Heart right ventricle (tissue), 16 donors: ENCODE measurements at regions not wholly inside any gene's neighbourhood (a gene's known extent, or its start where the extent isn't known, plus 50 kb on each side); places are given as distances from the start of the nearest gene placed in this dataset.

Source experiments
- ATAC-seq, 8 donors: fragments of 200-7000 bp; cut with Tn5 transposase; one replicate each; pipeline ENCODE4 v1.9.1; 2020; ENCODE audit warnings: mild to moderate bottlenecking in 8 of 8, moderate library complexity in 8 of 8, moderate number of reproducible peaks in 1 of 8
- DNase-seq, 2 donors: peaks; one replicate each; pipeline ENCODE4 v3.0.0-alpha.2; 2020
- H3K27ac ChIP-seq, 10 donors: fragments of 200-600 bp; sonication (generic) in 2 of 10; one replicate each; pipeline versions ENCODE4 v1.5.0 to v1.8.0; 2020 to 2022; ENCODE audit warnings: mild to moderate bottlenecking in 3 of 10
- H3K27me3 ChIP-seq, 7 donors: fragments of 200-600 bp; one replicate each; pipeline ENCODE4 v1.8.0; 2021 to 2022; ENCODE audit warnings: mild to moderate bottlenecking in 2 of 7
- H3K36me3 ChIP-seq, 9 donors: fragments of 200-600 bp; sonication (generic) in 1 of 9; one replicate each; pipeline versions ENCODE4 v1.5.0 to v1.8.0; 2020 to 2022; ENCODE audit warnings: mild to moderate bottlenecking in 2 of 9
- H3K4me1 ChIP-seq, 9 donors: fragments of 200-600 bp; sonication (generic) in 1 of 9; one replicate each; pipeline versions ENCODE4 v1.5.0 to v1.8.0; 2020 to 2022; ENCODE audit warnings: mild to moderate bottlenecking in 4 of 9
- H3K4me3 ChIP-seq, 10 donors: fragments of 200-600 bp; sonication (generic) in 2 of 10; one replicate each; pipeline versions ENCODE4 v1.5.0 to v1.8.0; 2020 to 2022; ENCODE audit warnings: mild to moderate bottlenecking in 7 of 10, moderate library complexity in 2 of 10
- H3K9me3 ChIP-seq, 11 donors: fragments of 200-600 bp in 10 of 11; sonication (generic) in 2 of 11; one replicate each; pipeline versions ENCODE4 v1.5.0 to v1.8.0; 2013 to 2022; ENCODE audit warnings: mild to moderate bottlenecking in 2 of 11, control low read depth in 1 of 11, moderate library complexity in 1 of 11
- WGBS, 2 donors: extraction: QIAGEN DNeasy Blood & Tissue Kit; methylation state at CpG; one replicate each; pipeline ENCODE4 v1.1.7; 2013; ENCODE audit warnings: inconsistent platforms in 1 of 2; 5-methylcytosine and 5-hydroxymethylcytosine counted together
- intact Hi-C, 10 donors: fragments of 100-400 bp; cut with DNase I; formaldehyde crosslinking; loops; one replicate each; pipeline versions ENCODE4 v1.11.1 to v1.14.2; 2022
- TF ChIP-seq, protein P1 (sequence below), 9 donors: fragments of 200-600 bp; sonication (generic) in 2 of 9; IDR thresholded peaks; one replicate each; pipeline versions ENCODE4 v1.5.0 to v1.8.0; 2021 to 2022; ENCODE audit warnings: antibody characterized with exemption in 9 of 9, mild to moderate bottlenecking in 5 of 9, moderate library complexity in 1 of 9
- donor health status: Arrhythmogenic right ventricular cardiomyopathy.
- donor health status: ischemic (EF 13 %, LVEDD 7.1; RV severe dilation, severe dysfunction).
- donor health status: healthy with polysubstance abuse.
- donor health status: DM: no; HTN: yes; CAD: no.
- donor health status: DM: no; HTN: no; CAD: no.
- donor health status: ischemic (EF 25% LVEDD 6.9; RV normal size, moderate dysfunction).
- donor health status: ischemic (EF 25% LVEDD 5.7; RV mildly dilated, moderate dysfunction).
- donor health status: healthy.
- donor health status: DM: yes; HTN: yes; CAD: no.
- donor health status: Ischemic cardiomyopathy.
- donor health status: ischemic (EF 35%, LVEDD 5.7; RV mildly dilated, moderate dysfunction).
- donor health status: nonischemic (EF 11% LVEDD 7.7; RV severe dilation, severe dysfunction).
- donor health status: DM: yes; HTN: yes; CAD: no.
- donor health status: PGD.
- donor health status: ischemic (EF 29% LVEDD 5.4; RV normal size, mild dysfunction).
- donor health status: nonischemic (EF 23%, LVEDD 6.1; RV moderate dilation, normal function).

DNA sequence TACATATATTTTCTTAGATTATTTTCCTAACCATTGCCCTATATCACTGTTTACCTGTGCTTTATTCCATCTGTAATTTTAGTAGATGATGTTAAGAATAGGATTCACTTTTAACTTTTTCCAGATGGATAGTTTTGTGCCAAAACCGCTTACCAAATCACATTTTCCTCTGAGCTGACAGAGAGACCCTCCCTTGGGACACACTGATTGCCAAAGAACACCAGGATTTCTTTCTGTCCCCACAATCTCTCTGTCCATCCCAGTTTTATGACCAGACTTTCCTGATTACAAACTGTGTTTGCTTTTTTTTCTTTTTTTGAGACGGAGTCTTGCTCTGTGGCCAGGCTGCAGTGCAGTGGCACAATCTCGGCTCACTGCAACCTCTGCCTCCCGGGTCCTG, 81.3 kb upstream of the SPATA31C2 start:
- ATAC-seq (no peak), DNase-seq (no peak)
- Histone ChIP-seq H3K4me3 (no peak overlapping the region), H3K36me3 (no peaks in the 10 kb centered on the region), H3K4me1 (peaks cover 0 to 13% (median 7%) of the 10 kb centered on the region in 9 donors), H3K9me3 (no peaks in the 10 kb centered on the region), H3K27ac (no peak overlapping the region), H3K27me3 (peaks cover 0 to 10% (median 0%) of the 10 kb centered on the region in 7 donors)
- TF ChIP-seq, protein P1, sequence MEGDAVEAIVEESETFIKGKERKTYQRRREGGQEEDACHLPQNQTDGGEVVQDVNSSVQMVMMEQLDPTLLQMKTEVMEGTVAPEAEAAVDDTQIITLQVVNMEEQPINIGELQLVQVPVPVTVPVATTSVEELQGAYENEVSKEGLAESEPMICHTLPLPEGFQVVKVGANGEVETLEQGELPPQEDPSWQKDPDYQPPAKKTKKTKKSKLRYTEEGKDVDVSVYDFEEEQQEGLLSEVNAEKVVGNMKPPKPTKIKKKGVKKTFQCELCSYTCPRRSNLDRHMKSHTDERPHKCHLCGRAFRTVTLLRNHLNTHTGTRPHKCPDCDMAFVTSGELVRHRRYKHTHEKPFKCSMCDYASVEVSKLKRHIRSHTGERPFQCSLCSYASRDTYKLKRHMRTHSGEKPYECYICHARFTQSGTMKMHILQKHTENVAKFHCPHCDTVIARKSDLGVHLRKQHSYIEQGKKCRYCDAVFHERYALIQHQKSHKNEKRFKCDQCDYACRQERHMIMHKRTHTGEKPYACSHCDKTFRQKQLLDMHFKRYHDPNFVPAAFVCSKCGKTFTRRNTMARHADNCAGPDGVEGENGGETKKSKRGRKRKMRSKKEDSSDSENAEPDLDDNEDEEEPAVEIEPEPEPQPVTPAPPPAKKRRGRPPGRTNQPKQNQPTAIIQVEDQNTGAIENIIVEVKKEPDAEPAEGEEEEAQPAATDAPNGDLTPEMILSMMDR (IDR thresholded peaks at IDR 0.05): no peak
- 53 to 60% methylated on average over 4 of the region's 4 CpGs for WGBS, 2 donors
- intact Hi-C loops: no loop called here

DNA sequence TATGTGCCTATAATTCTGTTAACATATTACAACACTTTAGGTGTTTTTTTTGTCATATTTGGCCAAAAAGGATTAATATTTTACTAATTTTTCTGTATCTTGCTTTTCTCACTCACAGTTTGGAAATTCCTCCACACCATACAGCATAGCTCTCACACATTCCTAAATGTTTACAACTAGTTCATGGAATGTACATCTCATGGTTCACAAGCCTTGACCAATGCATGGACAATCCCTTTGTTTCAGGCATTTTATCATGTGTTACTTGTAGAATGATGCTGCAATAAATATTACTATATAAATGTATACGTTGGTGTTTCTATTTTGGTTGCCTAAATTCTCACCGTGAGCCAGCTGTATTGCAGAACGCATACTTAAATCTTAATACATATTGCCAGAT, 80.5 kb upstream of the SPATA31C2 start:
- TF ChIP-seq, protein P1 (IDR thresholded peaks at IDR 0.05): no peak
- WGBS, 2 donors: 76 to 85% methylated on average over 3 of the region's 3 CpGs
- no peak overlapping the region for H3K4me3 ChIP-seq
- peaks cover 0 to 10% (median 0%) of the 10 kb centered on the region in 7 donors for H3K27me3 ChIP-seq
- peaks cover 0 to 1% (median 0%) of the 10 kb centered on the region in 11 donors for H3K9me3 ChIP-seq
- intact Hi-C loops: no loop called here
- H3K36me3 ChIP-seq: no peaks in the 10 kb centered on the region
- H3K27ac ChIP-seq: no peak overlapping the region
- DNase-seq (no peak), ATAC-seq (no peak)
- H3K4me1 ChIP-seq: peaks cover 0 to 13% (median 7%) of the 10 kb centered on the region in 9 donors

DNA sequence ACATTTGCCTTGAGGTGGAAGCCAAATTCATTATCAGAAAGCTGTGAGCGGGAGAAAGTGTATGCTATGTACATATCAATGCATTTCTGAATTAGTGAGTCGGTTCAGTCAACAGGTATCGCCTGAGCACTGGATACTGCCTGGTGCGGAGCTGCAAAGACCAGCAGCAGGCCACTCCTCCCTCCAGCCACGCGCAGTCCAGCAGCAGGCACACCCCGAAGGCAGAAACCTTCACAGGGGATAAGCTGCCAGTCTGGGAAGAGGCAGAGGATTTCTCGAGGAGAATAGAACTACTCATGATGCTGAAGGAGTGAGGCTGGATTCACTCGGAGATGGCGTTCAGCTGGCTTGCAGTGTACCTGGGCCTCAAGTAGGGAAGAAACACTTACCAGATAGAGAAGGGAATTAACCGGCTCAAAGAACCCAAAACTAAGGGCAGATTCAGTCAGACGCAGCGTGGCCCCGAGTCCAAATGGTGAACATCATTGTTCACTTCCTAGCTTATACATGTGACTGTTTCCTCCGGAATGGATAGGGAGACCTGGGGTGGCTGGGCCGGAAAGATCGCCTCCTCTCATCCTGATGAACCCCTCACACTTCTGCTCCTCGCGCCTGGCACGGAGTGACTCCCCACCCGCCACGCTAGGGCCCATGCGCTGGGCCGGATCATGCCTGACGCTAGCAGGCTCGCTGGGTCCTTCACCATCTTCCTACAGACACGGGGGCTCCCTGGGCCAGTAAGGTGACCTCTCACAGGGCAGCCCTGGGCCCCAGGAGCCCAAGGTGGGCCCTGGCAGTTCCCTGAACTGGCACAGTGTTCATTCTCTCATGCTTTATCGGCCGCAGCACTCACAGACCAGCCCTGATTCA, 78.1 kb upstream of the SPATA31C2 start:
- TF ChIP-seq, protein P1 (IDR thresholded peaks at IDR 0.05): no peak
- DNase-seq (no peak), ATAC-seq (peak in 4 of 8 donors; percentile 55 to 84 (median 73))
- WGBS, 2 donors: 73% methylated on average over 29 of the region's 29 CpGs
- Histone ChIP-seq H3K9me3 (peaks cover 0 to 12% (median 0%) of the 10 kb centered on the region in 11 donors), H3K4me1 (peaks cover 0 to 13% (median 7%) of the 10 kb centered on the region in 9 donors), H3K27me3 (peaks cover 0 to 6% (median 0%) of the 10 kb centered on the region in 7 donors), H3K36me3 (no peaks in the 10 kb centered on the region), H3K27ac (peak overlapping the region in 1 of 10 donors; percentile 50), H3K4me3 (no peak overlapping the region)
- intact Hi-C loops: no loop called here

DNA sequence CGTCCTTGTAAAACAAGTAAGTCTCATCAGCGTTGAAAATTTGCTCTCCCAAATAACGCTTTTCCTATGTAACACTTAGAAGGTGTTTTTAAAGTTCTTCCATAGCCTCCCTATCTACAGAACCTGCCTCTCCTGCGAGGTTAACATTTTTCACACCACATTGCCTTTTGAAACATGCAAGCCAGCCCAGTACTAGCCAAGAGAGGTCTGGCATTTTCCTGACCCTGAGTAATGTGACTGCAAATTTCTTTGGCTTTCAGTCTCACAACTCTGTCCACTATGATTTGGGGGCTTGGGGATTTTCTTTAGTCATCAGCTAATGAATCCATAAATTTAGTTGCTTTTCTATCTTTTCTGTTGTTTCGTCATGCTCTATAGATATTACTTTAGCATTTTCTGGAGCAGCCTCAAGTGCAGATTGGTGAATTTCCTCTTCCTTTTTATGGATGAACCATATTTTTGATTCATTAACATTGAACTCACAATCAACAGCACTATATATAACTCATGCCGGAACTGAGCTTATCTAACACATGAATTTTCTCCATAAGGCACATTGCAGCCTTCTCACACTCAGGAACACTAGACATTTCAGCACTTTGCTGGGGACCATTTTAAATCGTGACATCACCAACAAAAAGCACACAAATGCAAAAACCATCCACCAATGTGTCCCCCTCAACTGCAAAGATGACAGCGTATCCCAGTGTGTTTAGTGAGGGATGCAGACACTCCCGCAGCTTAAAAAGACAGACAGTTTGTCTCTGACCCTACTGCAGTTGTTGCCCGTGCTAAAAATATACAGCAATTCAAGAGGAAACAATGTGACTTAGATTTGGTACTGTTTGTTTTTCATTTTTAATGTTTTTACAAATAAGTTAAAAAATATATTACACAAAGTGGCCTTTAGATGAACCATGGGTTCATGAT, 77.2 kb upstream of the SPATA31C2 start:
- Histone ChIP-seq H3K9me3 (peaks cover 0 to 12% (median 0%) of the 10 kb centered on the region in 11 donors), H3K27ac (peak overlapping the region in 1 of 10 donors; percentile 50), H3K36me3 (no peaks in the 10 kb centered on the region), H3K27me3 (no peaks in the 10 kb centered on the region), H3K4me3 (no peak overlapping the region), H3K4me1 (peaks cover 0 to 13% (median 7%) of the 10 kb centered on the region in 9 donors)
- TF ChIP-seq, protein P1 (IDR thresholded peaks at IDR 0.05): no peak
- intact Hi-C loops: no loop called here
- peak in 4 of 8 donors; percentile 46 to 68 (median 54) for ATAC-seq
- no peak for DNase-seq
- 20 to 36% methylated on average over 10 of the region's 10 CpGs for WGBS, 2 donors
